BLaER1 treated with 17β-estradiol and CSF1 and Interleukin-3, amounts not matched to agents 10 nM and 100 nM (cell line): ENCODE measurements at regions not wholly inside any gene's neighbourhood (a gene's known extent, or its start where the extent isn't known, plus 50 kb on each side); places are given as distances from the start of the nearest gene placed in this dataset.

ENCODE experiments used
- H3K27ac ChIP-seq, 11 experiments: shearing (Covaris generic); formaldehyde crosslinking; 2 replicates each; pipeline ENCODE4 v1.8.1; 2022
- H3K27me3 ChIP-seq, 11 experiments: shearing (Covaris generic); formaldehyde crosslinking; 2 replicates each; pipeline ENCODE4 v1.8.1; 2022
- H3K36me3 ChIP-seq, 11 experiments: shearing (Covaris generic); formaldehyde crosslinking; 2 replicates each; pipeline ENCODE4 v1.8.1; 2022
- H3K4me1 ChIP-seq, 10 experiments: shearing (Covaris generic); formaldehyde crosslinking; 2 replicates each; pipeline ENCODE4 v1.8.1; 2022
- H3K4me2 ChIP-seq, 11 experiments: shearing (Covaris generic); formaldehyde crosslinking; 2 replicates each; pipeline ENCODE4 v1.8.1; 2022
- H3K4me3 ChIP-seq, 10 experiments: shearing (Covaris generic); formaldehyde crosslinking; 2 replicates each; pipeline ENCODE4 v1.8.1; 2022
- H3K9ac ChIP-seq, 11 experiments: shearing (Covaris generic); formaldehyde crosslinking; 2 replicates each; pipeline ENCODE4 v1.8.1; 2022
- H3K9me3 ChIP-seq, 11 experiments: shearing (Covaris generic); formaldehyde crosslinking; replicated peaks in 1 of 11; 2 replicates each; pipeline ENCODE4 v1.8.1; 2022
- H4K20me1 ChIP-seq, 11 experiments: shearing (Covaris generic); formaldehyde crosslinking; 2 replicates each; pipeline ENCODE4 v1.8.1; 2022
- Cebpa-rat ChIP-seq, 11 experiments: shearing (Covaris generic); IDR thresholded peaks; 2 replicates each; pipeline ENCODE4 v1.8.1; 2022

GRCh38 chr4:41432881-41433280 lies 105.1 kb upstream of the LIMCH1 start:
- Histone ChIP-seq H3K9ac (no peak overlapping the region), H3K27me3 (no peaks in the 10 kb centered on the region), H3K4me2 (no peak overlapping the region), H3K36me3 (no peaks in the 10 kb centered on the region), H3K4me3 (no peak overlapping the region), H3K27ac (no peak overlapping the region), H3K4me1 (peaks cover 0 to 9% (median 3%) of the 10 kb centered on the region in 10 experiments; a peak in 7 of 20 replicates), H4K20me1 (no peaks in the 10 kb centered on the region), H3K9me3 (no peaks in the 10 kb centered on the region)
- no peak for TF ChIP-seq Cebpa-rat (IDR thresholded peaks at IDR 0.05)

GRCh38 chr4:41433361-41433760 lies 104.6 kb upstream of the LIMCH1 start:
- TF ChIP-seq Cebpa-rat (IDR thresholded peaks at IDR 0.05): no peak
- H3K36me3 ChIP-seq: no peaks in the 10 kb centered on the region
- H3K4me3 ChIP-seq: no peak overlapping the region
- H3K9me3 ChIP-seq: no peaks in the 10 kb centered on the region
- H4K20me1 ChIP-seq: no peaks in the 10 kb centered on the region
- peaks cover 0 to 9% (median 3%) of the 10 kb centered on the region in 10 experiments; a peak in 7 of 20 replicates for H3K4me1 ChIP-seq
- H3K4me2 ChIP-seq: no peak overlapping the region
- H3K27ac ChIP-seq: no peak overlapping the region
- no peak overlapping the region for H3K9ac ChIP-seq
- no peaks in the 10 kb centered on the region for H3K27me3 ChIP-seq

- no peak overlapping the region for H3K27ac ChIP-seq
- no peak for TF ChIP-seq Cebpa-rat (IDR thresholded peaks at IDR 0.05)
- no peaks in the 10 kb centered on the region for H3K9me3 ChIP-seq
- H3K27me3 ChIP-seq: no peaks in the 10 kb centered on the region
- H3K4me2 ChIP-seq: no peak overlapping the region
- H3K4me3 ChIP-seq: no peak overlapping the region
- peaks cover 0 to 9% (median 3%) of the 10 kb centered on the region in 10 experiments; a peak in 7 of 20 replicates for H3K4me1 ChIP-seq
- no peak overlapping the region for H3K9ac ChIP-seq
- H4K20me1 ChIP-seq: no peaks in the 10 kb centered on the region
- H3K36me3 ChIP-seq: no peaks in the 10 kb centered on the region
These were observed 102.4 kb upstream of the LIMCH1 start for GRCh38 chr4:41435510-41435909.

- Histone ChIP-seq H4K20me1 (no peaks in the 10 kb centered on the region), H3K4me1 (peaks cover 0 to 9% (median 3%) of the 10 kb centered on the region in 10 experiments; a peak in 7 of 20 replicates), H3K27me3 (no peaks in the 10 kb centered on the region), H3K4me3 (no peak overlapping the region), H3K4me2 (no peak overlapping the region), H3K9me3 (no peaks in the 10 kb centered on the region), H3K36me3 (no peaks in the 10 kb centered on the region), H3K27ac (no peak overlapping the region), H3K9ac (no peak overlapping the region)
- TF ChIP-seq Cebpa-rat (IDR thresholded peaks at IDR 0.05): no peak
These were observed 101.5 kb upstream of the LIMCH1 start for GRCh38 chr4:41436419-41436818.

GRCh38 chr4:41437111-41437536 lies 100.8 kb upstream of the LIMCH1 start:
- Histone ChIP-seq H3K27me3 (no peaks in the 10 kb centered on the region), H3K4me1 (peaks cover 0 to 9% (median 3%) of the 10 kb centered on the region in 10 experiments; a peak in 7 of 20 replicates), H3K27ac (no peak overlapping the region), H3K36me3 (no peaks in the 10 kb centered on the region), H3K9me3 (no peaks in the 10 kb centered on the region), H4K20me1 (no peaks in the 10 kb centered on the region), H3K4me3 (no peak overlapping the region), H3K4me2 (peak overlapping the region in 3 of 11 experiments; percentile 13 to 27 (median 14); a peak in 2 of 22 replicates), H3K9ac (no peak overlapping the region)
- no peak for TF ChIP-seq Cebpa-rat (IDR thresholded peaks at IDR 0.05)

GRCh38 chr4:41438931-41439297 lies 99.0 kb upstream of the LIMCH1 start:
- Histone ChIP-seq H3K4me2 (no peak overlapping the region), H3K27me3 (no peaks in the 10 kb centered on the region), H3K4me3 (no peak overlapping the region), H3K9me3 (no peaks in the 10 kb centered on the region), H3K36me3 (no peaks in the 10 kb centered on the region), H3K27ac (no peak overlapping the region), H4K20me1 (no peaks in the 10 kb centered on the region), H3K9ac (no peak overlapping the region), H3K4me1 (peaks cover 0 to 9% (median 3%) of the 10 kb centered on the region in 10 experiments; a peak in 7 of 20 replicates)
- no peak for TF ChIP-seq Cebpa-rat (IDR thresholded peaks at IDR 0.05)

GRCh38 chr4:41442810-41443209 lies 95.1 kb upstream of the LIMCH1 start:
- Histone ChIP-seq H3K9ac (no peak overlapping the region), H3K4me2 (no peak overlapping the region; a peak in 2 of 22 replicates), H3K4me1 (no peaks in the 10 kb centered on the region)

GRCh38 chr4:41443340-41444079 lies 94.4 kb upstream of the LIMCH1 start:
- Histone ChIP-seq H3K27ac (no peak overlapping the region), H3K9ac (no peak overlapping the region)
- TF ChIP-seq Cebpa-rat (IDR thresholded peaks at IDR 0.05): no peak

More at GRCh38 chr4:41442810-41443209, 95.1 kb upstream of the LIMCH1 start:
- no peak for TF ChIP-seq Cebpa-rat (IDR thresholded peaks at IDR 0.05)
- H3K4me3 ChIP-seq: no peak overlapping the region
- H3K27me3 ChIP-seq: no peaks in the 10 kb centered on the region
- no peaks in the 10 kb centered on the region for H3K36me3 ChIP-seq
- no peaks in the 10 kb centered on the region for H3K9me3 ChIP-seq
- H3K27ac ChIP-seq: no peak overlapping the region
- H4K20me1 ChIP-seq: no peaks in the 10 kb centered on the region

GRCh38 chr4:41446391-41446790 lies 91.6 kb upstream of the LIMCH1 start:
- H3K4me2 ChIP-seq: no peak overlapping the region
- H3K27ac ChIP-seq: no peak overlapping the region
- H3K4me3 ChIP-seq: no peak overlapping the region
- no peaks in the 10 kb centered on the region for H4K20me1 ChIP-seq
- H3K27me3 ChIP-seq: no peaks in the 10 kb centered on the region
- H3K4me1 ChIP-seq: peaks cover 0 to 2% (median 0%) of the 10 kb centered on the region in 10 experiments; a peak in 4 of 20 replicates
- 0 out of 22 replicates have a peak, but pooled peaks cover 0 to 5% (median 0%) of the 10 kb centered on the region in 11 experiments for H3K9me3 ChIP-seq
- TF ChIP-seq Cebpa-rat (IDR thresholded peaks at IDR 0.05): no peak
- H3K36me3 ChIP-seq: no peaks in the 10 kb centered on the region
- no peak overlapping the region for H3K9ac ChIP-seq

More at GRCh38 chr4:41443340-41444079, 94.4 kb upstream of the LIMCH1 start:
- Histone ChIP-seq H3K4me3 (no peak overlapping the region), H3K27me3 (no peaks in the 10 kb centered on the region), H3K9me3 (no peaks in the 10 kb centered on the region), H3K4me1 (no peaks in the 10 kb centered on the region), H3K4me2 (no peak overlapping the region), H3K36me3 (no peaks in the 10 kb centered on the region), H4K20me1 (no peaks in the 10 kb centered on the region)
